B cell (primary cell): ENCODE measurements at regions not wholly inside any gene's neighbourhood (a gene's known extent, or its start where the extent isn't known, plus 50 kb on each side); places are given as distances from the start of the nearest gene placed in this dataset.

Experiments
- CTCF ChIP-seq: fragments of 200-600 bp; IDR thresholded peaks from one replicate; pipeline ENCODE4 v1.8.0; 2022; ENCODE audit warnings: antibody characterized with exemption, mild to moderate bottlenecking
- EZH2 ChIP-seq: IDR thresholded peaks from 2 replicates; pipeline ENCODE4 v1.6.1; 2012; ENCODE audit warnings: borderline replicate concordance, low read depth, mild to moderate bottlenecking, moderate library complexity, low read length; ENCODE audit not compliant: insufficient read depth, poor library complexity, severe bottlenecking

DNA sequence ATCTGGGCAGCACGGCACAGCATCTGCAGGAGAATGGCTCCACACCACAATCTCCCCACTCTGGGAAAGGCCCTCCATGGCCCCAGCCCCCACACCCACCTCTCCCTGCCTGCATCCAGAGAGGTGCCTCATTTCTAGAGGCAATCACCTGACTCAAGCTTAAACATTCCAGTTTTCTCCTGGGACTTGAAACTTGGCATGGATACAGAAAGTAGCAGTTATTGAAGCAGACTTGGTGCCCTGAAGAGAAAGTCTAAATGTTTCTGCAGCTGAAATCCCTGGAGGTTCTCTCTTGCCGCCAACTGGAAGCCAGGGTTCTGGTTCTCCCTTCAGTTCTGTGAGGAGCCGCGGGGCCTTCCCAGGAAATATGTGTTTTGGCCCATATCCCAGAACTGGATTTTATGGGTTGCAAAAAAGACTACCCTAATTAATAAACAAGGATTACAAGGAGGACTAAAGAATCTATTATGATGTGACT is 122.8 kb downstream of the SKIDA1 start:
- TF ChIP-seq EZH2 (no peak), CTCF (no peak)
